A673 (cell line): ENCODE measurements at regions not wholly inside any gene's neighbourhood (a gene's known extent, or its start where the extent isn't known, plus 50 kb on each side); places are given as distances from the start of the nearest gene placed in this dataset.
"Not testable (repeated sequence)": the region's sequence is repeated elsewhere in the genome, so short reads cannot be mapped to it uniquely, and the experiment has no call there.

Source experiments
- BruUV-seq: library from RNA; stranded (reverse); fragments of 400-500 nt; replicated peaks from 2 replicates; lab custom pipeline; 2021; lab: Mats Ljungman, UMichigan
- CTCF ChIA-PET: fragments of 300-600 bp; sonication (Branson Sonifier 250); formaldehyde crosslinking; loops from one replicate; lab custom pipeline; 2022; ENCODE audit warnings: antibody characterized with exemption; lab: Charles Lee
- POLR2A ChIA-PET: fragments of 300-600 bp; sonication (Branson Sonifier 250); formaldehyde crosslinking; loops from one replicate; lab custom pipeline; 2022; ENCODE audit warnings: antibody characterized with exemption; ENCODE audit not compliant: low non-redundant PET; lab: Charles Lee
- DNase-seq: peaks from one replicate; pipeline ENCODE4 v3.0.0-alpha.2; 2015; ENCODE audit warnings: low spot score
- H3K27ac ChIP-seq: fragments of 200-600 bp; sonication (generic); 2 replicates; pipeline ENCODE4 v1.5.1; 2016; ENCODE audit warnings: mixed run types, low read depth, mild to moderate bottlenecking, mixed read lengths, antibody characterized with exemption, low read length; ENCODE audit not compliant: poor library complexity, severe bottlenecking
- H3K27me3 ChIP-seq: fragments of 200-600 bp; sonication (generic); replicated peaks from 2 replicates; pipeline ENCODE4 v1.6.1; 2017; ENCODE audit warnings: mixed run types, low read depth, mild to moderate bottlenecking, mixed read lengths, antibody characterized with exemption, low read length; ENCODE audit not compliant: insufficient read depth, poor library complexity
- H3K36me3 ChIP-seq: fragments of 200-600 bp; sonication (generic); 2 replicates; pipeline ENCODE4 v1.6.1; 2016; ENCODE audit warnings: mixed run types, mild to moderate bottlenecking, mixed read lengths, antibody characterized with exemption, low read length; ENCODE audit not compliant: insufficient read depth, poor library complexity, severe bottlenecking
- H3K4me1 ChIP-seq: fragments of 200-600 bp; sonication (generic); 2 replicates; pipeline ENCODE4 v1.6.1; 2017; ENCODE audit warnings: mixed run types, mild to moderate bottlenecking, mixed read lengths, antibody characterized with exemption, low read length; ENCODE audit not compliant: insufficient read depth, poor library complexity, severe bottlenecking
- H3K4me3 ChIP-seq: fragments of 200-600 bp; sonication (generic); 2 replicates; pipeline ENCODE4 v1.5.1; 2016; ENCODE audit warnings: low read depth, mixed run types, mild to moderate bottlenecking, mixed read lengths, low read length; ENCODE audit not compliant: poor library complexity, severe bottlenecking
- H3K9me3 ChIP-seq: fragments of 200-600 bp; sonication (generic); 2 replicates; pipeline ENCODE4 v1.6.1; 2016; ENCODE audit warnings: mixed run types, low read depth, mild to moderate bottlenecking, mixed read lengths, antibody characterized with exemption, low read length; ENCODE audit not compliant: poor library complexity, severe bottlenecking
- CTCF ChIP-seq: fragments of 300-800, 200-600 bp; sonication (generic); conservative IDR thresholded peaks from 2 replicates; pipeline ENCODE4 v1.5.1; 2017; ENCODE audit warnings: low read depth, mild to moderate bottlenecking, antibody characterized with exemption, low read length, moderate library complexity, mixed read lengths
- EZH2 ChIP-seq: fragments of 200-600 bp; sonication (generic); IDR thresholded peaks from 2 replicates; pipeline ENCODE4 v1.6.1; 2017; ENCODE audit warnings: borderline replicate concordance, low read depth, mild to moderate bottlenecking, mixed read lengths, antibody characterized with exemption, low read length; ENCODE audit not compliant: poor library complexity, severe bottlenecking
- intact Hi-C: fragments of 100-400 bp; cut with micrococcal nuclease; formaldehyde crosslinking; loops from one replicate; pipeline ENCODE4 v1.10.0; 2022; ENCODE audit not compliant: unreplicated experiment

- Histone ChIP-seq H3K4me3 (no peak overlapping the region), H3K4me1 (no peaks in the 10 kb centered on the region), H3K27me3 (no peaks in the 10 kb centered on the region), H3K27ac (no peak overlapping the region), H3K36me3 (no peaks in the 10 kb centered on the region), H3K9me3 (no peaks in the 10 kb centered on the region)
- CTCF ChIA-PET, result no interaction called here
- POLR2A ChIA-PET, result interaction anchor here (0.8 kb wide), 1 partner anchor 1340 kb away, joined by 14 read pairs; no protein-coding TSS in a partner anchor
- no peak for DNase-seq
- no TSS peak for BruUV-seq
- TF ChIP-seq EZH2, result no peak
- TF ChIP-seq CTCF, result no peak
- intact Hi-C loops, result no loop called here
Measured at GRCh38 chr6:126210398-126211075, 129.4 kb upstream of the CENPW start.

GRCh38 chr6:126217497-126217896 is 122.4 kb upstream of the CENPW start:
- Histone ChIP-seq H3K4me3 (no peak overlapping the region), H3K4me1 (no peaks in the 10 kb centered on the region), H3K27me3 (no peaks in the 10 kb centered on the region), H3K9me3 (no peaks in the 10 kb centered on the region), H3K27ac (no peak overlapping the region), H3K36me3 (no peaks in the 10 kb centered on the region)
- BruUV-seq, result no TSS peak
- TF ChIP-seq EZH2 (no peak), CTCF (no peak)
- POLR2A ChIA-PET, result no interaction called here
- intact Hi-C loops, result no loop called here
- DNase-seq, result no peak
- CTCF ChIA-PET, result no interaction called here

- H3K9me3 ChIP-seq, intact Hi-C loops, H3K36me3 ChIP-seq, BruUV-seq, H3K27me3 ChIP-seq, H3K27ac ChIP-seq, DNase-seq, CTCF ChIA-PET, H3K4me3 ChIP-seq, POLR2A ChIA-PET, H3K4me1 ChIP-seq: not testable (repeated sequence)
Measured at GRCh38 chr6:126220901-126221300, 119.0 kb upstream of the CENPW start.
